ENCODE measurements at regions not wholly inside any gene's neighbourhood (a gene's known extent, or its start where the extent isn't known, plus 50 kb on each side); places are given as distances from the start of the nearest gene placed in this dataset.

DNA sequence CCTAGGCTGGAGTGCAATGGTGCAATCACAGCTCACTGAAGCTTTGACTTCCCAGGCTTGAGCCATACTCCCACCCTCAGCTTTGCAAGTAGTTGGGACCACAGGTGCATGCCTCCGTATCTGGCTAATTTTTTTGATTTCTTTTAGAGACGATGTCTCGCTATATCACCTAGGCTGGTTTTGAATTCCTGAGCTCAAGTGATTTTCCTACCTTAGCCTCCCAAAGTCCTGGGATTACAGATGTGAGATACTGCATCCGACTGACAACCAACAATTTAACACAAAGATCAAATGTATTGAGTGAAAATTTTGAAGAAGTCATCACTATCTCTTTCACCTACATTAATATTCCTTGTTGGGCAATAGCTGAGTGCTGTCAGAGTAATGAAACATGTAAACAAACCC is 181.6 kb downstream of the MYCN start (continued):
- TF ChIP-seq, protein P1, sequence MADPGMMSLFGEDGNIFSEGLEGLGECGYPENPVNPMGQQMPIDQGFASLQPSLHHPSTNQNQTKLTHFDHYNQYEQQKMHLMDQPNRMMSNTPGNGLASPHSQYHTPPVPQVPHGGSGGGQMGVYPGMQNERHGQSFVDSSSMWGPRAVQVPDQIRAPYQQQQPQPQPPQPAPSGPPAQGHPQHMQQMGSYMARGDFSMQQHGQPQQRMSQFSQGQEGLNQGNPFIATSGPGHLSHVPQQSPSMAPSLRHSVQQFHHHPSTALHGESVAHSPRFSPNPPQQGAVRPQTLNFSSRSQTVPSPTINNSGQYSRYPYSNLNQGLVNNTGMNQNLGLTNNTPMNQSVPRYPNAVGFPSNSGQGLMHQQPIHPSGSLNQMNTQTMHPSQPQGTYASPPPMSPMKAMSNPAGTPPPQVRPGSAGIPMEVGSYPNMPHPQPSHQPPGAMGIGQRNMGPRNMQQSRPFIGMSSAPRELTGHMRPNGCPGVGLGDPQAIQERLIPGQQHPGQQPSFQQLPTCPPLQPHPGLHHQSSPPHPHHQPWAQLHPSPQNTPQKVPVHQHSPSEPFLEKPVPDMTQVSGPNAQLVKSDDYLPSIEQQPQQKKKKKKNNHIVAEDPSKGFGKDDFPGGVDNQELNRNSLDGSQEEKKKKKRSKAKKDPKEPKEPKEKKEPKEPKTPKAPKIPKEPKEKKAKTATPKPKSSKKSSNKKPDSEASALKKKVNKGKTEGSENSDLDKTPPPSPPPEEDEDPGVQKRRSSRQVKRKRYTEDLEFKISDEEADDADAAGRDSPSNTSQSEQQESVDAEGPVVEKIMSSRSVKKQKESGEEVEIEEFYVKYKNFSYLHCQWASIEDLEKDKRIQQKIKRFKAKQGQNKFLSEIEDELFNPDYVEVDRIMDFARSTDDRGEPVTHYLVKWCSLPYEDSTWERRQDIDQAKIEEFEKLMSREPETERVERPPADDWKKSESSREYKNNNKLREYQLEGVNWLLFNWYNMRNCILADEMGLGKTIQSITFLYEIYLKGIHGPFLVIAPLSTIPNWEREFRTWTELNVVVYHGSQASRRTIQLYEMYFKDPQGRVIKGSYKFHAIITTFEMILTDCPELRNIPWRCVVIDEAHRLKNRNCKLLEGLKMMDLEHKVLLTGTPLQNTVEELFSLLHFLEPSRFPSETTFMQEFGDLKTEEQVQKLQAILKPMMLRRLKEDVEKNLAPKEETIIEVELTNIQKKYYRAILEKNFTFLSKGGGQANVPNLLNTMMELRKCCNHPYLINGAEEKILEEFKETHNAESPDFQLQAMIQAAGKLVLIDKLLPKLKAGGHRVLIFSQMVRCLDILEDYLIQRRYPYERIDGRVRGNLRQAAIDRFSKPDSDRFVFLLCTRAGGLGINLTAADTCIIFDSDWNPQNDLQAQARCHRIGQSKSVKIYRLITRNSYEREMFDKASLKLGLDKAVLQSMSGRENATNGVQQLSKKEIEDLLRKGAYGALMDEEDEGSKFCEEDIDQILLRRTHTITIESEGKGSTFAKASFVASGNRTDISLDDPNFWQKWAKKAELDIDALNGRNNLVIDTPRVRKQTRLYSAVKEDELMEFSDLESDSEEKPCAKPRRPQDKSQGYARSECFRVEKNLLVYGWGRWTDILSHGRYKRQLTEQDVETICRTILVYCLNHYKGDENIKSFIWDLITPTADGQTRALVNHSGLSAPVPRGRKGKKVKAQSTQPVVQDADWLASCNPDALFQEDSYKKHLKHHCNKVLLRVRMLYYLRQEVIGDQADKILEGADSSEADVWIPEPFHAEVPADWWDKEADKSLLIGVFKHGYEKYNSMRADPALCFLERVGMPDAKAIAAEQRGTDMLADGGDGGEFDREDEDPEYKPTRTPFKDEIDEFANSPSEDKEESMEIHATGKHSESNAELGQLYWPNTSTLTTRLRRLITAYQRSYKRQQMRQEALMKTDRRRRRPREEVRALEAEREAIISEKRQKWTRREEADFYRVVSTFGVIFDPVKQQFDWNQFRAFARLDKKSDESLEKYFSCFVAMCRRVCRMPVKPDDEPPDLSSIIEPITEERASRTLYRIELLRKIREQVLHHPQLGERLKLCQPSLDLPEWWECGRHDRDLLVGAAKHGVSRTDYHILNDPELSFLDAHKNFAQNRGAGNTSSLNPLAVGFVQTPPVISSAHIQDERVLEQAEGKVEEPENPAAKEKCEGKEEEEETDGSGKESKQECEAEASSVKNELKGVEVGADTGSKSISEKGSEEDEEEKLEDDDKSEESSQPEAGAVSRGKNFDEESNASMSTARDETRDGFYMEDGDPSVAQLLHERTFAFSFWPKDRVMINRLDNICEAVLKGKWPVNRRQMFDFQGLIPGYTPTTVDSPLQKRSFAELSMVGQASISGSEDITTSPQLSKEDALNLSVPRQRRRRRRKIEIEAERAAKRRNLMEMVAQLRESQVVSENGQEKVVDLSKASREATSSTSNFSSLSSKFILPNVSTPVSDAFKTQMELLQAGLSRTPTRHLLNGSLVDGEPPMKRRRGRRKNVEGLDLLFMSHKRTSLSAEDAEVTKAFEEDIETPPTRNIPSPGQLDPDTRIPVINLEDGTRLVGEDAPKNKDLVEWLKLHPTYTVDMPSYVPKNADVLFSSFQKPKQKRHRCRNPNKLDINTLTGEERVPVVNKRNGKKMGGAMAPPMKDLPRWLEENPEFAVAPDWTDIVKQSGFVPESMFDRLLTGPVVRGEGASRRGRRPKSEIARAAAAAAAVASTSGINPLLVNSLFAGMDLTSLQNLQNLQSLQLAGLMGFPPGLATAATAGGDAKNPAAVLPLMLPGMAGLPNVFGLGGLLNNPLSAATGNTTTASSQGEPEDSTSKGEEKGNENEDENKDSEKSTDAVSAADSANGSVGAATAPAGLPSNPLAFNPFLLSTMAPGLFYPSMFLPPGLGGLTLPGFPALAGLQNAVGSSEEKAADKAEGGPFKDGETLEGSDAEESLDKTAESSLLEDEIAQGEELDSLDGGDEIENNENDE (IDR thresholded peaks at IDR 0.05; ENCODE audit: insufficient replicate concordance, low read length): no peak

Measured in H1 (cell line).